ENCODE measurements at regions not wholly inside any gene's neighbourhood (a gene's known extent, or its start where the extent isn't known, plus 50 kb on each side); places are given as distances from the start of the nearest gene placed in this dataset.
A peak's percentile ranks its signal among the peaks of the same experiment; 100 is the strongest.
"Not testable (repeated sequence)": the region's sequence is repeated elsewhere in the genome, so short reads cannot be mapped to it uniquely, and the experiment has no call there.

DNA sequence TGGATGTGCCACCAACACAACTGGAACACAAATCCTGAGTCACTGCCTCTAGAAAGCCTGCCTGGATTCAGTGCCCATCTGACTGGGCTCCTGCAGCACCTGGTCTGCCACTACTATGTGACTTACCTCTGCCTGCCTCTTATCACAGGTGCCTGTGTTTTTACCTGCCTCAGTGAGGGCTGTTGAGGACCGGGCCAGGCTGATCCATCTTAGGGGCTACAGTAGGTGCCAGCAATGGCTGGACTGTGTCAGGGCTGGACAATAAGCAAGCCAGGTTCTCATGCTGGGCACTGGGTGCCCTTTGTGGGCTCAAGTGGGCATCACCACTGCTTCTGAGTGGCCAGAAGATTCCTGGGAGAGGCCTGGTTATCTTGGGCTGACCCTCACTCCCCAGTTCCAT lies 948.6 kb upstream of the TPTE start:
- DNase-seq: peak in 1 of 3 donors; percentile 48
- H3K36me3 ChIP-seq, H3K4me1 ChIP-seq, H3K27me3 ChIP-seq, H3K4me3 ChIP-seq, H3K27ac ChIP-seq, H3K9me3 ChIP-seq: not testable (repeated sequence)

DNA sequence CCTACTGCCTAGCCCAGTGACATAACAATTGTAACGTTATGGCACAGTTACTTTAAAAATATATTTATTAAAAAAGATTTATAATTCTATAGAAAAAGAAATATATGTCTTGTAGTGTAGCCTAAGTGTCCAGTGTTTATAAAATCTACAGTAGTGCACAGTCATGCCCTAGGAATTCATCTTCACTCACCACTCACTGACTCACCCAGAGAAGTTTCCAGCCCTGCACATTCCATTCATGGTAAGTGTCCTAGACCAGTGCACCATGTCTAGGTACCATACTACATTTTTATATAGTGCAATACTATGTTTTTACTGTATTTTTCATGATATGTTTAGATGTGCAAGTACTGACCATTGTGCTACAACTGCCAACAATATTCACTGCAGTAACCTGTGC lies 947.9 kb upstream of the TPTE start:
- H3K4me3 ChIP-seq, DNase-seq, H3K9me3 ChIP-seq, H3K27ac ChIP-seq, H3K36me3 ChIP-seq, H3K4me1 ChIP-seq, H3K27me3 ChIP-seq: not testable (repeated sequence)

DNA sequence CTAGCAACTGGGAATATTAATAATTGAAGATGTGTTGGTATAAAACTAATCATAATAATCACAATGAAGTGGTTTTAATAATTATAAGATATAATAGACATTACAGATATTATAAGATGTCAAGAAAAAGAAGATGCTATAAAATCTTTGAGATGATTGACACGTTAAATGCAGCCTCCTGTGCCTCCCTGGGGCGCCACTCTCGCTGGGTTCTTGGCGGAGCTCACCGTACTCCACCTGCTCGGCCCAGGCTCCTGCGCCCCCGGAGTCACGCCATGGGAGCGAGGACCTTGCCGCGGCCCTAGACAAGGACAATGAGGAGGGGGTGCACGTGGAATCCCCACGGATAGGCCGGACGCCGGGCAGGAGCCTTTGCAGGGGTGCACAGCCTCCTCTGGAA lies 942.1 kb upstream of the TPTE start:
- not testable (repeated sequence) for H3K36me3 ChIP-seq, H3K4me1 ChIP-seq, H3K27me3 ChIP-seq, H3K9me3 ChIP-seq, H3K4me3 ChIP-seq, H3K27ac ChIP-seq, DNase-seq

DNA sequence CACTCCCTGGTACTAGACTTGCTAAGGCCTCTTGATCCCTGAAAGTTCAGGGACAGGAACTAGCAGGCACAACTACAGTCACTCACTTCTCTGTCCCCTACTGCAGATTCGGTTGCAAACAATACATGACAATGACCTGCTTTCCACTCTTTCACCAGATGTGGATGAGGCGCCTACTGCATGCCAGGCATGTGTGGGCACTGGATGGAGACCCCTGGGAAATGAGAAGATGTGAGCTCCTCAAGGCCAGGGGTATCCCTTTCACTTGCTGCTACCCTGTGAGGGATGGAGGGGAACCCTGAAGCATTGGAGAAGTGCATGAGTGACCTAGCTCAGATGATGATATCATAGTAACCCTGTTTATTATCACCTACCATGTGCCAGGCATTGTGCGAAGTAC lies 933.4 kb upstream of the TPTE start:
- H3K4me3 ChIP-seq, H3K27ac ChIP-seq, H3K4me1 ChIP-seq, H3K36me3 ChIP-seq, H3K27me3 ChIP-seq, H3K9me3 ChIP-seq, DNase-seq: not testable (repeated sequence)

DNA sequence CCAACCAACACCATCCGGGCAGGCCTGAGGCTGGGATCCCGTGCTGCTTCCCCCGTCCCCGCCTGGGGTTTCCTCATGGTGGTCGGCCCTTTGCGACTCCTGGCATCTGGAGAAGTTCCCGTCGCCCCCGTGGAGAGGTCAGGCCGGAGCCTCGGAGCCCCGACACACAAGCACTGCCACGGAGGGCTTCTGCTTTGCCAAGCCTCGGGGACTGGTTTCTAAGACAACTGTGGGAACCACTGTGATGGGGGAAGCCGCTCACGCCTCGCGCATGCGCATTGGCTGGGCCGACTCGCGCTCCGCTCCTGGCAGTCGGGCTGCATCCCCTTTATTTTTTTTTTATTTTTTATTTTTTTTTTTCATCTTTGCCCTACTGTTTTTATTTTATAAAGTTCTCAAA lies 928.8 kb upstream of the TPTE start:
- H3K9me3 ChIP-seq, H3K27ac ChIP-seq, H3K36me3 ChIP-seq, H3K4me3 ChIP-seq, H3K27me3 ChIP-seq, H3K4me1 ChIP-seq, DNase-seq: not testable (repeated sequence)

DNA sequence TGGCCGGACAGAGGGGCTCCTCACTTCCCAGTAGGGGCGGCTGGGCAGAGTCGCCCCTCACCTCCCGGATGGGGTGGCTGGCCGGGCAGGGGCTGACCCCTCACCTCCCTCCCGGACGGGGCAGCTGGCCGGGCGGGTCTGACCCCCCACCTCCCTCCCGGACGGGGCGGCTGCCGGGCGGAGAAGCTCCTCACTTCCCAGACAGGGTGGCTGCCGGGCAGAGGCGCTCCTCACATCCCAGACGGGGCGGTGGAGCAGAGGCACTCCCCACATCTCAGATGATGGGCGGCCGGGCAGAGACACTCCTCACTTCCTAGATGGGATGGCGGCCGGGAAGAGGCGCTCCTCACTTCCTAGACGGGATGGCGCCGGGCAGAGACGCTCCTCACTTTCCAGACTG lies 927.7 kb upstream of the TPTE start:
- H3K27me3 ChIP-seq, H3K4me1 ChIP-seq, H3K4me3 ChIP-seq, H3K9me3 ChIP-seq, DNase-seq, H3K36me3 ChIP-seq, H3K27ac ChIP-seq: not testable (repeated sequence)

DNA sequence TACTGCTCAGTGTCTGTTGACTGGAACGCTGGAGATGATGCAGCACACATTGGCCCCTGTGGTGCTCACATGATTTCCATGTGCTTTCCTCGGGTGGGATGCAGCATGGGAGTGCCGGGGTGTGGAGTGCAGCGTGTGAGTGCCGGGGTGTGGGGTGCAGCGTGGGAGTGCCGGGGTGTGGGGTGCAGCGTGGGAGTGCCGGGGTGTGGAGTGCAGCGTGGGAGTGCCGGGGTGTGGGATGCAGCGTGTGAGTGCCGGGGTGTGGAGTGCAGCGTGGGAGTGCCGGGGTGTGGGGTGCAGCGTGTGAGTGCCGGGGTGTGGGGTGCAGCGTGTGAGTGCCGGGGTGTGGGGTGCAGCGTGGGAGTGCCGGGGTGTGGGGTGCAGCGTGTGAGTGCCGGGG lies 907.4 kb upstream of the TPTE start:
- H3K36me3 ChIP-seq, H3K27me3 ChIP-seq, H3K4me1 ChIP-seq, DNase-seq, H3K27ac ChIP-seq, H3K4me3 ChIP-seq, H3K9me3 ChIP-seq: not testable (repeated sequence)

DNA sequence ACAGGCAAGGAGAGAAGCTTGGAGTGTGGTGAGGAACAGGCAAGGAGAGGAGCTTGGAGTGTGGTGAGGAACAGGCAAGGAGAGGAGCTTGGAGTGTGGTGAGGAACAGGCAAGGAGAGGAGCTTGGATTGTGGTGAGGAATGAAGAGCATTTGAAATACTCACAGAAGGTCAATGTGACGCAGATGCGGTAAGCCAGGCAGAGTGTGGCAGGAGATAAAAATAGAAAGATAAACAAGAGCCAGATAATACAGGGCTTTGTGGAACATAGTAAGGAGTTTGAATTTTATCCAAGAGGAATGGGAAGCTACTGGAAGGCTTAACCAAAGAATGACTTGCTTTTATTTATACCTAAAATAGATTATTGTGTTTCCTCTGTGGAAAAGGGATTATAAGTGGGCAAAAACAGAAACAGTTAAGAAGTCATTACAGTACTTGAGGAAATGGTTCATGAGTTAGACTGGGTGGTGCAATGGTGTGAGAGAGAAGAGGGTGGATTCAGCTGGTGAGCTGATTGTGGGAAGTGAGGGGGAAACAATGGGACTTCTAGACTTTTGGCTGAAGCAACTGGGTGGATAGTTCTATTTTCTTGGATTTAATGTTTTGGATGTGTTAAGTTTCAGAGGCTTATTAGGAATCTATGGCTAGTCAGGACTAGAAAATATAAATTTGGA lies 900.1 kb upstream of the TPTE start:
- not testable (repeated sequence) for H3K4me3 ChIP-seq, H3K36me3 ChIP-seq, H3K27me3 ChIP-seq, H3K27ac ChIP-seq, DNase-seq, H3K4me1 ChIP-seq, H3K9me3 ChIP-seq

DNA sequence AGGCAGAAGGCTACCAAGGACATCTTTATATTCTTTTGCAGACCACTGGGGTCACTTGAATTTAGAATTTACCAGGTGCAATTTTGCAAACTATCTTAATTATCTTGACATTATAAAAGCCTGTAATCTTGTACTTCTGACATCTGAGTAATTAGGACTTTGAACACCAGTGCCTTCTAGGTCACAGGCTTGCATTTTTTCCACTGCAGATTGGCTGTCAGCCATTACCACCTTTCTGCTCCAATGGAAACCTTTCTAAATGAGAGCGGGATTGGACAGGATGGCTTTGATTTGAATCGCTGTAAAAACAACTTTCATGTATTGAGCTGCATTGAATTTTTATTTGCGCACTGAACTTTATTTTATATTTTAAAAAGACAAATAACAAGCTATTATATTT lies 893.3 kb upstream of the TPTE start:
- not testable (repeated sequence) for H3K36me3 ChIP-seq, H3K9me3 ChIP-seq, H3K27me3 ChIP-seq, DNase-seq, H3K27ac ChIP-seq, H3K4me1 ChIP-seq, H3K4me3 ChIP-seq

DNA sequence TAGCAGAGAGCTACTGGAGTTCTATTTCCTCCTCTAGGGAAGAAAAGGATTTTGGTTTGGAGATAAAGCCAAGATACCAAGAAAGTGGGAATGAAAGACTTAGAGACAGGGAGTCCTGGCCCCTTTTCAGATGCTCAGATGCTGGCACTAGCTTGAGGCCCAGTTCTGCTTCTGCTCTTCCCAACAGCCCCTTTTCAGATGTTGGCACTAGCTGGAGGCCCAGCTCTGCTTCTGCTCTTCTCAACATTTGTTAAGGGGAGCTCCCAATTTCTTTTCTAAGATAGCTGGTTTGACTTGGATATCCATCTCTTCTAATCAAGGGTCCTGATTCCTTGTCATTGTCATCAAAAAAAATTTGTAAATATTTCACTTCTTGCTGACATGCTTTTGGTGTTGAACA lies 874.0 kb upstream of the TPTE start:
- H3K27me3 ChIP-seq, H3K4me1 ChIP-seq, DNase-seq, H3K27ac ChIP-seq, H3K4me3 ChIP-seq, H3K36me3 ChIP-seq, H3K9me3 ChIP-seq: not testable (repeated sequence)

DNA sequence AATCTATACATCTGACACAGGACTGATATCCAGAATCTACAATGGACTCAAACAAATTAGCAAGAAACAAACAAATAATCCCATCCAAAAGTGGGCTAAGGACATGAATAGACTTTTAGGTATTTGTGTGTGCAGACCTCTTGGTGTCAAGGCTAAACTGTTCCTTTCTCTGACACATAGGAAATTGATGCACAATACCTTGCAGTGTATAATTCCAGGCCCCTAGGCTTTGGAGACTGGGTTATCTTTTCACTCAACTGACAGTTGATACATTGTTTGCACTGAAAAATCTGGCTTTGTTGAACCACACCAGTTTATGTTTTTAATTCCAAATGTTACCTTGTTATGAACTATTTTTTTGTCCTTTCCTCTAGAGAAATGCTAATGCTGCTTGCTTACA lies 873.1 kb upstream of the TPTE start:
- H3K27ac ChIP-seq, H3K36me3 ChIP-seq, DNase-seq, H3K9me3 ChIP-seq, H3K27me3 ChIP-seq, H3K4me1 ChIP-seq, H3K4me3 ChIP-seq: not testable (repeated sequence)

DNA sequence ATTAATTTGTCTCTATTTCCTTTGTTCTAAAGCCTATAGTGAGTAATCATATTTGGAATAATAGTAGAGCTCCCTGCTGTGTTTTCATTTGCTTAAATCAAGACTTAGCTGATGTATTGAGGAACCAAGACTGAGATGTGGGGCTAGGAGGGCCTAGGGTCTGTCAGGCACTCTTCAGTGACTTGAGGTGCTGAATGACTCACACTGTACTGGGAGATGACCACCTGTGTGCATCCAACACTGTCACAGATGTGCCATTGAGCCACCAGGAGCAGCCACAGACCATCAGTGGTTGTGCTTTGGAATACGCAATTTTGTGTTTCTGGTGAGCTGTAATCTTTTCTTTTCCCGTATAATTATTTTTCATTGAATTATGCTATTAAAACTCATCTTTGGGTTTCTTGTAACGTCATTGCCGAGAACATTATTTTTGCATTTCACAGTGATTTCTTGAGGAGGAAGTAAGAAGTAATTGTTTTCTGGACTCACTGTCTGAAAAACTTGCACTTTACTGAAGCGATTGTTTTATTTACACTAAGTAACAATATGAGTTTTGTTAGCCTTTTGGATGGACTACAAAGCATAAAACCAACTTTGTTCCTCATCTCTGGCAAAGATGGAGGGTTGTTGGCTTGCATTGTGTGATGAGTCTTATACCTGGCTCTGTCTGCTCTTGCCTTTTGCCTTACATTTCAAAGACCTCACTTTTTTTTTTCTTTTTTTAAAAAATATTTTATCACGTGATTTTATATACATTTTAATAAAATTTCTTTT lies 872.2 kb upstream of the TPTE start:
- H3K4me1 ChIP-seq, H3K27ac ChIP-seq, H3K36me3 ChIP-seq, H3K9me3 ChIP-seq, DNase-seq, H3K4me3 ChIP-seq, H3K27me3 ChIP-seq: not testable (repeated sequence)

DNA sequence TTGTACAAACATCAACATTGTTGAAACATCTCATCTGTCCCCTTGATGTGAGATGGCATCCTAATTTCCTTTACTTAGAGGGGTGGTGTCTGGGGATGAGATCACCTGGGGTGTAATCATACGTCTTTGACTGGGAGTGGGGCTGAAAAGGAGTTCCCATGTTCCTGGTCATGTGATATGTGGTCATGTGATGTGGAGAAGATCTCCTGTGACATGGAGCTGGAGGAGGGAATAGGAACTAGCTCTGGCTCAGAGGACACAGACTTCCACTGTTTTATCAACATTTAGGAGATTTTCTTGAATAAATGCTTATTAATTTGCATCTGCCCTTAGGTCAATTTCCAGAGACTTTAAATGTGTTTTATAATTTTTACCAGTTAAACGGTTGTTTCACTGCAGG lies 868.6 kb upstream of the TPTE start:
- not testable (repeated sequence) for DNase-seq, H3K27ac ChIP-seq, H3K36me3 ChIP-seq, H3K4me1 ChIP-seq, H3K27me3 ChIP-seq, H3K9me3 ChIP-seq, H3K4me3 ChIP-seq

DNA sequence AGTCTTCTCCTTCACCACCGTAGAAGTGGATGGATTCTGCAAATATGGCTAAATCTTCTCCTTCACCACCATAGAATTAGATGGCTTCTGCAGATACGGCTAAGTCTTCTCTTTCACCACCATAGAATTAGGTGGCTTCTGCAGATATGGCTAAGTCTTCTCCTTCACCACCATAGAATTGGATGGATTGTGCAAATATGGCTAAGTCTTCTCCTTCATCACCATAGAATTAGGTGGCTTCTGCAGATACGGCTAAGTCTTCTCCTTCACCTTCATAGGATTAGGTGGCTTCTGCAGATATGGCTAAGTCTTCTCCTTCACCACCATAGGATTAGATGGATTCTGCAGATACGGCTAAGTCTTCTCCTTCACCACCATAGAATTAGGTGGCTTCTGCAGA lies 866.2 kb upstream of the TPTE start:
- not testable (repeated sequence) for H3K4me3 ChIP-seq, H3K27ac ChIP-seq, DNase-seq, H3K4me1 ChIP-seq, H3K36me3 ChIP-seq, H3K27me3 ChIP-seq
- H3K9me3 ChIP-seq: peaks cover 0 to 11% (median 0%) of the 10 kb centered on the region in 4 donors

DNA sequence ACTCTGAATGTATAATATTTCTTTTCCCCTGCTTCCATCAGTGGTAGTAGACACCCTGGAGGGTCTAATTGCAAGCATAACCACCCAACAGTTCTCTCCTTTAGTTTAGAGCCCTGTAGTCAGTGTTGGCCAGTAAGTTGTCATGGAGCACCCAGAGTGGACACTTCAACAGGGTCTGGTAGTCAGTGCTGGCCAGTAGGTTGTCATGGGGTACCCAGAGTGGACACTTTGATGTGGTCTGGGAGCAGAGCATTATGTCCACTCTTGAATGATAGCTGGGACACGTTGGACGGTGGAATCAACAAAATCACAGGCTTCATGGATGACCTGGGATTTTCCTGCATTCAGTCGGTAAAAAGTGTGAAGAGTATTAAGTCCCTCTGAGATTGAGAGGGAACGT lies 864.9 kb upstream of the TPTE start:
- not testable (repeated sequence) for H3K4me3 ChIP-seq

DNA sequence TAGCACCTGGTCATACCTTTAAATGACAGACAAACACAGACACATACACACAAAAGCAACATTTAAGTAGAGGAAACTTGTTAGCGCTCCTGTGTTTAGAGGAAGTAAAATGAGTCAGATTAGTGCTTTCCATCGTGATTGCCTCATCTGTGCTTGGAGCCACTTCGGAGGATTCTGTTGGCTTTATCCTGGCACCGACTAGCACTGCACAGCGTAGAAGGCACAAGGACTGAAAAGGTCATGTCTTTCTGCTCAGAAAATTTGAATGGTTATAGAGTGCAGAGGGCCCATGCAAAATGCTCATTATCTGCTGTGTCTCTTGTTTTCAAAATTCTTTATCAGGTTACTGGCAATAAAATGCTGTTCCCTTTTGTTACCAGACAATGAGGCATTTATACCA lies 863.6 kb upstream of the TPTE start:
- H3K4me1 ChIP-seq, H3K27me3 ChIP-seq, H3K27ac ChIP-seq, H3K4me3 ChIP-seq, H3K36me3 ChIP-seq, H3K9me3 ChIP-seq, DNase-seq: not testable (repeated sequence)

More for the DNA sequence above, 864.9 kb upstream of the TPTE start:
- DNase-seq, H3K4me1 ChIP-seq, H3K27ac ChIP-seq, H3K36me3 ChIP-seq, H3K9me3 ChIP-seq, H3K27me3 ChIP-seq: not testable (repeated sequence)

All from Peyer's patch (tissue), 4 donors.